Fibroblast of skin of left quadriceps (primary cell): ENCODE measurements at regions not wholly inside any gene's neighbourhood (a gene's known extent, or its start where the extent isn't known, plus 50 kb on each side); places are given as distances from the start of the nearest gene placed in this dataset.
A peak's percentile ranks its signal among the peaks of the same experiment; 100 is the strongest.

Experiments used
- DNase-seq, 2 experiments: peaks; one replicate each; pipeline ENCODE4 v3.0.0-alpha.2; 2013; ENCODE audit warnings: low read depth in 2 of 2

DNA sequence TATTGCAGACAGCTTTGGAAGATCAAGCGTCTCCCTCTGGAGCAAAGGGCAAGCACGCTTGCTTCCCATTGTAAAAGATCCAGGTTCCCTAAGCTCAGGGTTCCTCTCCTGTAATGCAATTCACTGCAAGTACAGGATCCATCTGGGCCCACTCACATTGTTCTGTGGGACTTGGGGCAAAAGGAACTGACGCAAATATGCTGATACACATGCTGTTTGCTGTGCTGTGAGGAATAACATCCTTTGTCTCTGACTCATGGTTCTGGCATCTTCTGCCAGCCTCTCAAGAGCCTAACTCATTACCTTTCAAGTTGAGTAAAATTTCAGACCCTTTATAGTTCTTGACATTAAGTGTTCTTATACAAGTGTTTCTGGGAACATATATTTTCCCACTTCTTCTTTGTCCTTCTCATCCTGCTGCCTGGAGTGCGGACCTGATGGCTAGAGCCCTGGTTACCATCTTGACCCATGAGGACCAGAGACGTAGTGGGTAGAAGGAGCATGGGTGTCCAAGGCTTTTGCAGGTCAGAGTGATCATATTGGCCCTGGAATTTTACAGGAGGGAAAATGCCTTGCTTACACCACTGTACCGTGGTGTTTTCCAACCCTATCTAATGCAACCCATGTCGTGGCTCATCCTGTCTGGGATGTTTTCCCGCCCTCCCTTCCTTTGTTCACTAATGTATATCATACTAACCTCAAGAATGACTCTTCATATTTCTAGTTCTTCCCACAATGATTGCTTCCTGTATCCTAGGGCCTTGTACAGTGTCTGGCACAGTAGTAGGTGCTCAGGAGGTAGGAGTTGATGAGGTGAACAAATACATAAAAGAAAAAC is 145.7 kb upstream of the GLI2 start:
- DNase-seq: peak; percentile 82 to 84

GRCh38 chr2:120590841-120591240 is 144.8 kb upstream of the GLI2 start:
- DNase-seq: no peak

GRCh38 chr2:120591572-120591971 is 144.1 kb upstream of the GLI2 start:
- no peak for DNase-seq

- DNase-seq: no peak
These were observed 143.6 kb upstream of the GLI2 start for GRCh38 chr2:120592084-120592483.

DNA sequence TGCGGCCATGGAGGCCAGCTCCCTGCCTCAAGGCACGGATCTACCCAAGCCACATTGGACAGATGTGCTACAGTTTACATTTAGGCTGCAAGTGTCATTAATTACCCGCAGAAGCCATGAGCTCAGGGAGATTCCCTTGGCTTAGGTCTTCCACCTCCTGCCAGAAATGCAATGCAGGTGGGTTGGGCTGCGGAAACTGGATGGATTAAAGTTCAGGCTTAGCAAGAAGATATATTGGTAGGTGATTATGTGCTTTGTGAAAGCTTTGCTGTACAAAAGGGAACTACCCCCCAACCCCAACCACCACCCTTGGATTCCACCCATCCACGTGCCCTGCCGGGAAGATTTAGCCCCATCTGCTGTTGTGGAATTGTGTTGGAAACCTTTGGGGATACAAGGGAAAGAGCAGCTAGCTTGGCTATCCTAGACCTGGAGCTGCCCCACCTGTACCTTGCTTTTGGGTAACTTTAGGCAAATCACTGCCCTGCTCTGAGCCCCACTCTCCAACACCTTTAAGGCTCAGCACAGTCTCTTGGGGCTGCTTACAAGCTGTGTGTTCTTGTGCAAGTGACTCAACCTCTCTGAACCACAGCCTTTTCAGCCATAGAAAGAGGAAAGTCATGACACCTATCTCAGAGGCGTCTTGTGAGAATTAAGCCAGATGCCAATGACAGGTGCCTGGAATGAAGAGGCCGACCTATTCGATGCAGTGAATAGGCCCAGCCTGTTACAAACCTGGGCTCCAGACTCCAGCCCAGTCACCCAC is 141.6 kb upstream of the GLI2 start:
- DNase-seq: no peak

DNA sequence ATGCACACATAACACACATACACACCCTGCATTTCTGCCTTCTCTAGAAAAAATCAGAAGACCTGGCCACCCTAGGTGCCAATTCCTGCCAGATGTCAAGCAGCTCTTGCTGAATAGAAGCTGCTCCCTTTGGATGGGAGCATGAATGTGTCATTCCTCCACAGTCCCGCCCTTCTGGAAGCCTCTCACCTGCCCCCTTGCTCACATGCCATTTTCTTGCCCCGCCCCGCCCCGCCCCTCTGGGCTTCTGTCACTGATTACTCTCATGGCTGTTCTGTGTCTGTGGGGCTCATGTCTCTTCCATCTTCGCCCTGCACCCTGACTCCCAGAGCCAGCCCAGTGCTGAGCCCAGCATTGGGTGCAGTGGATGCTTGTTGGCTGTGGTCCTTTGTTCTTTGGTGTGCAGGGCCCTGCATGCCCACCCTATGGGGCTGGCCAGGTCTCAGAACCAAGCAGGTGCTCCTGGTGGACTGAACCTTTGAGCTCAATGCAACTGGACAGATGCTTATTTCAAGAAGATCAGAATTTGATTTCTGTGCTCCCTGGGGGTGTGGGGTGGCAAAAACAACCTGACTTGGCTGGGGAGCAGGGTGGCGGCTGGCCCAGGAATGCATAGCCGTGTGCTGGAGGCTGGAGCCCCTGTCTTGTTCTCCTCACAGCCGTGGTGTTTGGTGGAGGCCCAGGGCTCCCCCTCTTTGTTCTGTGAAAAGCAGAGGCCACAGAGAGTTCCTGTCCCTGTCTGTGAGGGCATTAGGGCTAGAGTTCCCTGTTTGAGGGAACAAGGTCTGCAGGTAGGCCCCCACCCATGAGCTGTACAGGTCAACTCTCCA is 140.6 kb upstream of the GLI2 start:
- DNase-seq: no peak

DNA sequence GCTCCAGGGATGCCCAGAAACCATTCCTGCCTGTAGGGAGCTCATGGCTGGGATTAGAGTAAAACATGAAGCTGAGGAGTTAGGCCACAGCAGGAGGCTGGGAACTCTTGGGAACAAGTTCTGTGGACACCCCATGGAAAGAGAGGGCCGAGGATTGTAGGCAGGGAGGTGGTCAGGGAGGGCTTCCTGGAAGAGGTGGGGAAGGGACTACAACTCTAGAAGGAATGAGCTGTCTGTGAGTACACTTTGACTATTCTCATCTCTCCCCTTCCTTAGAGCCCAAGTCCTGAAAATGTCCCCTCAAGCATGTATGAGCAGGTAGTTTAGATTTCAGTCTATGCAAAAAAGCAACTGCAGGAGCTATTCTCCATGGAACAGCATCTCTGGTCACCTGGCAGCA is 139.9 kb upstream of the GLI2 start:
- DNase-seq: no peak

- DNase-seq: no peak
These were observed 139.4 kb upstream of the GLI2 start for GRCh38 chr2:120596191-120596811.

GRCh38 chr2:120596990-120597594 is 138.6 kb upstream of the GLI2 start:
- peak in 1 of 2 experiments; percentile 31 for DNase-seq

GRCh38 chr2:120597595-120598193 is 138.0 kb upstream of the GLI2 start:
- no peak for DNase-seq

DNA sequence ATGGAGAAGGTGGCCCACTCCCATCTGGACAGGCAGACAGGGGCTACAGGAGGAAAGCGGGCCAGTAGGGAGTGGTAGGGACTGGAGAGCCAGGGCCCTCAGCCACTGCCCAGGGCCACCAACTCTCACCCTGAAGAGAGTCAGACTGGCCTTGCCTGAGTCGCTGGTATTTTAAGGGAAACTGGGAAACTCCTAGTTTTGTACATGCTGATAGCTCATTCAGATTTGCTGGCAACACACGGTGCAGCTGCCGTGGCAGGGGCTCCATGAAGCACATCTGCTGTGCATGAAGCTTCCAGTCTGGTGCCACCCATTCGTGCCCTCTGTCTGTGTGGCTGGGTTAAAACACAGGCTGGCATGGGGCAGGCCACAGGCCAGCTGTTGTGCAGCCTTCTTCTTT is 137.3 kb upstream of the GLI2 start:
- DNase-seq: no peak

DNA sequence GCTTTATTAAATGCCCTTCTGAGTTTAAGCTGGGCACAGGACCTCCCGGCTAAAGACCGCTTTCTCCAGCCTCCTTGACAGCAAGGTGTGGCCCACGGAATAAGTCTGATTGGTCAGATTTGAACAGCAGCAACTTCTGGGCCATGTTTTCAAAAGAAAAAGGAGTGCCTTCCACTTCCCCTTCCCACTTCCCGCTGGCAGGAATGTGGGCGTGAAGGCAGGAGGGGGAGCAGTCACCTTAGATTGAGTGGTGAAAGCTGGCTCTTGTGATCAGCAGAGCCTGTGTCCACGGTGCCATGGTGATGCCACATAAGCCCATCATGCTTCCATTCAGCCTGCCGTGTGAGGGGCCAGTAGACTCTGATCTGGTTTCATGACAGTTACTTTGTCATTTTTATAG is 136.6 kb upstream of the GLI2 start:
- no peak for DNase-seq

DNA sequence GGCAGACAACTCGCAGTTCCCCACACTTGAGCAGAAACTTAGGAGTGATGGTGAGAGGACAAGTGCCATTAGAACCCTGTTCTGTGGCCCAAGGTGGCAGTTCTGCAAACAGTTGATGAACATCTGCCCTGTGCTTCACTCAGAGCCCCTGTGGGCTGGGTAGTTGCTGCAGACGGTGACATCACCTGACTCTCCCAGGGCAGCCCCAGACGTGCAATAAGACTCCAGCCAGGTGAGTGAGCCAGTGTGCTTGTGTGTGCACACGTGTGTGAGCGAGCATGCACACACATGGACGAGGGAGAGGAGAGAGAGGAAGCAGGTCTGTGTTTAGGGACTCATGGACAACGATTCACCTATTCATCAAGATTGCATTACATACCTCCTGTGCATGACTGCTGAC is 136.0 kb upstream of the GLI2 start:
- no peak for DNase-seq

- DNase-seq: no peak
These were observed 135.3 kb upstream of the GLI2 start for GRCh38 chr2:120600335-120600734.

DNA sequence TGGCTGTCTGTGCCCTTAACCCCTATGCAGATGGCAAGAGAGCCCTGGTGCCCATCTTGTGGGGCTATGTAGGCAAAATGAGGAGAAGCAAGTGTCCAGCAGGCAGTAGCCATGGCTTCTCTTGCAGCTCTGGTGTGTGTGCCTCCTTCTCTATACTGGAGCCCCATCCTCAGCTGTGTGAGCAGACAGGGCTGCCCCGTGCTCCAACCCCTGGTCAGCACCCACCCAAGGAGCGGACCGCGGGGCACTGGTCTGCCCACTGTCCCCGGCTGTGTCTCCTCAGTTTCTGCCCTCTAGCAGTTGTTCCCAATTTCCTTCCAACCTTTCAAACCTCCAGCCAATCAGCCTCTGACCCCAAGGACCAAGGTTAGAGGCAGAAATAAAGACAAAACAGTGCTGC is 134.9 kb upstream of the GLI2 start:
- no peak for DNase-seq

GRCh38 chr2:120601566-120601965 is 134.1 kb upstream of the GLI2 start:
- no peak for DNase-seq

DNA sequence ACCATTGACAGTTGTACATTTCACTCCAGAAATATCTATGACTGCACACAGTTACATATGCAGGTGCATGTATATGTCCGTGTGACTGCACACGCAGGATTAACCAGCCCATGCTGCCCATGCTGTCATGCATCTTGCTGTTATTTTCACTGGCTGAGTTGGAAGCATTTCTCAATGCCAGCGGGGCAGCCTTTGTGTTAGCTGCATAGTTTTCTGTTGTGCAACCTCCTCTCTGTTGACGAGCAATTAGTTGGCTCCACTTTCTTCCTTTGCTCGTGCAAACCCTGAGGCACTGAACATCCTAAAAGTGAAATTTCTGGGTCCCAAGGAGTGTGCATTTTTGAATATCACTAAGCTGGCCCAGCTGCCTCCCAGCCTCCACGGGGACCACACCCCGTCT is 133.4 kb upstream of the GLI2 start:
- DNase-seq: no peak

DNA sequence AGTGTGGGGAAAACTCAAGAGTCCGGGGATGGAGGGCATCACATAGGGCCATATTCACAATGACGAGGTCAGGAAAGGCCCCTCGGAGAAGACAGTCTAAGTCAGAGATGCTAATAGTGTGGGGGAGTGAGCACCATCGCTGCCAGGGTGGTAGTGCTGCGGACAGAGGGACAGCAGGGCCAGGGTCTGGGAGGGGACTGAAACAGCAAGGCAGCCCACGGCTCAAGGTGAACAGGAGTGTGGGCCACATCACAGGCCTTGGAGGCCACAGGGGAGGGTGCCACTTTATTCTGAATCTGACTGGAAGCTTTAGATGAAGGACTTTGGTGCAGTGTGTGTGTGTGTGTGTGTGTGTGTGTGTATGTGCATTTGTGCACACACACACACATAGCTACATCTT is 130.9 kb upstream of the GLI2 start:
- DNase-seq: no peak

DNA sequence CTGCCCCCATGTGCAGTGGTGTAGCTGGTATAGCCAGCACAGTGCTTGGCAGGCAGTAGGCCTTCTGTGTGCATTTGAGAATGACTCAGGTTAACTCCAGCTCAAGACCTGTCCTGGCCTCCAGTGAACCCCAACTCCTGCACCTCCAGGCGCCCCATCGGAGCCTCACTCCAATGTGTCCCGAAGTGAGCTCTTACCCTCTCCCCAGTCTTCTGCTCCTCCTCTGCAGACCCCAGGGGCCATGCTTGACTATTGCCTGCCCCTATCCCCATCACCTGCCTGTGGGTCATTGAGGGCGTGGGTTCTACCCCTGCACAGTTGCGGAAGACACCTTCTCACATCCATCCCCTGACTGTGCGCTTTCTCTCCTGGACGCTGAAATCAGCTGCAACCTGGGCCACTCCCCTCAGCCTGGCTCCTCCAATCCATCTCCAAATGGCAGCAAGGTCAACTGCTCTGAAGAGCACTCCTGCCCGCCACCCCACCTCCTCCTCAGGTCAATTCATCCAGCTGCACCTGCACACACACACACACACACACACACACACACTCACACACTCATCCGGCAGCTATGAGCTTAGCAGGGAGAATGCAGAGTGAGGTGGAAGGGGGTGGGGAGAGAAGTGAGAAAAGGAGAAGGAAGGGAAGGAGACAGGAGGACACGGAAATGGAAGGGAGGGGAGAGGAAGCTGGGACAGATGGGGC is 130.3 kb upstream of the GLI2 start:
- no peak for DNase-seq

- DNase-seq: no peak
These were observed 129.4 kb upstream of the GLI2 start for GRCh38 chr2:120606280-120606679.
